Osteocyte (in vitro differentiated cells): ENCODE measurements at regions not wholly inside any gene's neighbourhood (a gene's known extent, or its start where the extent isn't known, plus 50 kb on each side); places are given as distances from the start of the nearest gene placed in this dataset.
"Not testable (repeated sequence)": the region's sequence is repeated elsewhere in the genome, so short reads cannot be mapped to it uniquely, and the experiment has no call there.

Experiments used
- DNase-seq: peaks from one replicate; pipeline ENCODE4 v3.0.0; 2021; ENCODE audit warnings: mixed read lengths; ENCODE audit not compliant: unreplicated experiment; ENCODE audit errors: extremely low spot score
- H3K27ac Mint-ChIP-seq: one replicate; pipeline ENCODE4 v1.8.0; 2021; ENCODE audit warnings: mild to moderate bottlenecking, mixed read lengths; ENCODE audit not compliant: unreplicated experiment
- H3K27me3 Mint-ChIP-seq: one replicate; pipeline ENCODE4 v1.8.0; 2021; ENCODE audit warnings: mixed read lengths; ENCODE audit not compliant: unreplicated experiment
- H3K36me3 Mint-ChIP-seq: one replicate; pipeline ENCODE4 v1.8.0; 2021; ENCODE audit warnings: mixed read lengths; ENCODE audit not compliant: unreplicated experiment
- H3K4me1 Mint-ChIP-seq: one replicate; pipeline ENCODE4 v1.8.0; 2021; ENCODE audit warnings: mixed read lengths; ENCODE audit not compliant: unreplicated experiment
- H3K4me3 Mint-ChIP-seq: one replicate; pipeline ENCODE4 v1.8.0; 2021; ENCODE audit warnings: mild to moderate bottlenecking, moderate library complexity, mixed read lengths; ENCODE audit not compliant: unreplicated experiment
- H3K9me3 Mint-ChIP-seq: one replicate; pipeline ENCODE4 v1.8.0; 2021; ENCODE audit warnings: mixed read lengths; ENCODE audit not compliant: unreplicated experiment
- CTCF ChIP-seq: fragments of 200-600 bp; sonication (generic); IDR thresholded peaks from 2 replicates; pipeline ENCODE4 v1.5.0; 2021; ENCODE audit warnings: antibody characterized with exemption, mild to moderate bottlenecking, moderate library complexity

GRCh38 chr2:22185251-22185650 is 1061.5 kb downstream of the TDRD15 start:
- no peak for DNase-seq
- Mint-ChIP-seq H3K36me3 (no peaks in the 10 kb centered on the region), H3K9me3 (peaks cover 17% of the 10 kb centered on the region), H3K4me3 (no peak overlapping the region), H3K27ac (no peak overlapping the region), H3K27me3 (no peaks in the 10 kb centered on the region), H3K4me1 (no peaks in the 10 kb centered on the region)
- no peak for TF ChIP-seq CTCF

GRCh38 chr2:22186261-22186828 is 1062.6 kb downstream of the TDRD15 start:
- not testable (repeated sequence) for DNase-seq
- peaks cover 15% of the 10 kb centered on the region for H3K9me3 Mint-ChIP-seq

GRCh38 chr2:22189893-22190480 is 1066.2 kb downstream of the TDRD15 start:
- H3K4me3 Mint-ChIP-seq: no peak overlapping the region
- no peak overlapping the region for H3K27ac Mint-ChIP-seq
- no peak for TF ChIP-seq CTCF
- H3K36me3 Mint-ChIP-seq: no peaks in the 10 kb centered on the region
- H3K4me1 Mint-ChIP-seq: no peaks in the 10 kb centered on the region
- DNase-seq: no peak
- no peaks in the 10 kb centered on the region for H3K27me3 Mint-ChIP-seq
- peaks cover 7% of the 10 kb centered on the region for H3K9me3 Mint-ChIP-seq

More at GRCh38 chr2:22186261-22186828, 1062.6 kb downstream of the TDRD15 start:
- not testable (repeated sequence) for H3K4me3 Mint-ChIP-seq, H3K27me3 Mint-ChIP-seq, H3K4me1 Mint-ChIP-seq, H3K27ac Mint-ChIP-seq, H3K36me3 Mint-ChIP-seq

- TF ChIP-seq CTCF: no peak
- Mint-ChIP-seq H3K4me3 (no peak overlapping the region), H3K9me3 (peaks cover 7% of the 10 kb centered on the region), H3K36me3 (no peaks in the 10 kb centered on the region), H3K4me1 (no peaks in the 10 kb centered on the region), H3K27ac (no peak overlapping the region), H3K27me3 (no peaks in the 10 kb centered on the region)
- no peak for DNase-seq
These were observed 1070.5 kb downstream of the TDRD15 start for GRCh38 chr2:22194218-22194617.

GRCh38 chr2:22196806-22197205 is 1073.0 kb downstream of the TDRD15 start:
- H3K9me3 Mint-ChIP-seq: no peaks in the 10 kb centered on the region
- H3K27me3 Mint-ChIP-seq: no peaks in the 10 kb centered on the region
- no peak for DNase-seq
- no peak overlapping the region for H3K4me3 Mint-ChIP-seq
- no peaks in the 10 kb centered on the region for H3K4me1 Mint-ChIP-seq
- H3K27ac Mint-ChIP-seq: no peak overlapping the region
- no peak for TF ChIP-seq CTCF
- H3K36me3 Mint-ChIP-seq: no peaks in the 10 kb centered on the region
